ENCODE measurements at regions not wholly inside any gene's neighbourhood (a gene's known extent, or its start where the extent isn't known, plus 50 kb on each side); places are given as distances from the start of the nearest gene placed in this dataset.

DNA sequence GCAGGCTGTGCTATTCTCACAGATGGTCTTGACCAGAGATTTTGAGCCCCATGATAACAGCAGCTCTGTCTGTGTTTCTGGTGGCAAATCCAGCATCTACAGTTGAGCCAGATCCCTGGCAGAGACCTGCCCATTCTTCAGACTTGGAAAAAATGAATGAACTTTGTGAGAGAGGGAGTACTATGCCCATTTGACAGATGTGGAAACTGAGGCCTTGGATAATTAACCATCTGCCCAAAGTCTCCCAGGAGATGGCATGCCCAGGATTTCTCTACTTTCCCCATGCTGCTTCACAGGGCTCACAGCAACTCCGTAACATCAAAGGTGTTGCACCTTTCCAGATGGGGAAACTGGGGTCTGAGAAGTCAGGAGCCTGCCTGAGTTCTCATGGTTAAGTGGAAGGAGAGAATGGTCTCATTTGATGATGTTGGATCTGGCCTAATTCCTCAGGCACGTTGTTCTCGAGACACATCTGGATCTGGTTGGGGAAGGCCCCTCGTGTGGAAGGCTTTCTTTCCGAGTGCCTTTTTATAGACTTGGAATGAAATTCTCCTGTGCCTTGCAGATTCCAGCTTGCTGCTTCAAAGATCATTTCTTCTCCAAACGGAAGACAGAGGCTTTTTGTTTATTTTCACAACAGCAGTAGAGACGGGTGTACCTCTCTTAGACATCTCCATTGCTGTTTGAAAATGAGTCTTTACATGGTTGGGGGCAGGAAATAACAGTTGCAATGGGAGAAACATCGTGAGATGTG lies 73.3 kb upstream of the STX18 start:
- H3K27ac ChIP-seq: no peak overlapping the region
- H4K20me1 ChIP-seq: no peaks in the 10 kb centered on the region
- H3K27me3 ChIP-seq: no peaks in the 10 kb centered on the region
- no peaks in the 10 kb centered on the region for H3K36me3 ChIP-seq
- H3K4me1 ChIP-seq: no peaks in the 10 kb centered on the region
- H3K9ac ChIP-seq: no peak overlapping the region
- H3K9me3 ChIP-seq: no peaks in the 10 kb centered on the region; the same call in 1 of the 2 replicates
- H3K4me3 ChIP-seq: no peak overlapping the region
- no peak for TF ChIP-seq Cebpa-rat (IDR thresholded peaks at IDR 0.05)
- no peak overlapping the region for H3K4me2 ChIP-seq

DNA sequence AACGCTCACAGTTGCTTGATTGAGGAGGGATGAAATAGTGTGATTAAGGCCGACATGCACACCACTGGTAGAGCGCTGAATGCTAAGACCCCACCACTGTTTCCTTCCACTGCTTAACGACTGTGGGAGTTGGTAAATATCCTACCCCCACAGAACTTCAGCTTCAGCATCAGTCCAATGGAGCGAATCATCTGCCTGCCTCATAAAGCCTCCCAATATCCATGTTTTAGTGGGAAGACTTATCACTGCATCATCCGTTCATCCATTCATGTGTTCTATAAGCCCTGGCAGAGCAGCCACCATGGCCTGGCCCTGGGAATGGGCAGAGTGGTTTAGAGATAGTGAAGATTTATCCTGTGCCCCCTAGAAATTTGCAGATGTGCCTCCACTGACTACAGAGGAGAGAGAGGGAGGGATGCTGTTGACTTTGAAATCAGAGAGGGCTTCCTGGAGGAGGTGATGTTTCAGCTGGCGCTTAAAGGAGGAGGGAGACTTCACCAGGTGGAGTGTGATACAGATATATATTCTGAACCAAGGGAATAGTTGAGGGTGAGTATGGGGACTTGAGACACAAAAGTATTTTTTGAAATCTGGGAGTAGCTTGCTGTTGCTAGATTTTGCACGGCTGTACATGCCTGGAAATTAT lies 71.9 kb upstream of the STX18 start:
- no peak for TF ChIP-seq Cebpa-rat (IDR thresholded peaks at IDR 0.05)
- H3K4me2 ChIP-seq: no peak overlapping the region
- no peak overlapping the region for H3K4me3 ChIP-seq
- H3K9ac ChIP-seq: no peak overlapping the region
- no peaks in the 10 kb centered on the region for H4K20me1 ChIP-seq
- H3K27me3 ChIP-seq: no peaks in the 10 kb centered on the region
- H3K27ac ChIP-seq: no peak overlapping the region
- no peaks in the 10 kb centered on the region; the same call in 1 of the 2 replicates for H3K9me3 ChIP-seq
- no peaks in the 10 kb centered on the region for H3K4me1 ChIP-seq
- H3K36me3 ChIP-seq: no peaks in the 10 kb centered on the region

DNA sequence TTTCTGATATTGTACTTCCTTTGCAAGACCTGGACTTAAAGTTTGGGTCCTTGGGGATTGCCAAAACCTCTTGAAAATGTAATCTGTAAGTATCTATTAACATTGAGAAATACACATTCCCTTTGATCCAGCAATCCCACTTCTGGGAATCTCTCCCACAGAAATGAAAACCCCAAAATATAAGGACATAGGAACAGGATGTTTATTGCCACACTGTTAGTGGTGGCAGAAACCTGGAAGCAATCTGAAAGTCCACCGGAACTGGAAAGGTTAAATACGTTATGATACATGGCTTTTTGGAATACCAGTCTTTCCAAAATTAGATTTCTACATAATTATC lies 71.2 kb upstream of the STX18 start:
- no peak overlapping the region for H3K27ac ChIP-seq
- no peaks in the 10 kb centered on the region for H4K20me1 ChIP-seq
- H3K4me3 ChIP-seq: no peak overlapping the region
- H3K4me1 ChIP-seq: no peaks in the 10 kb centered on the region
- H3K9me3 ChIP-seq: no peaks in the 10 kb centered on the region; the same call in 1 of the 2 replicates
- no peaks in the 10 kb centered on the region for H3K36me3 ChIP-seq
- H3K9ac ChIP-seq: no peak overlapping the region
- H3K27me3 ChIP-seq: no peaks in the 10 kb centered on the region
- TF ChIP-seq Cebpa-rat (IDR thresholded peaks at IDR 0.05): no peak
- H3K4me2 ChIP-seq: no peak overlapping the region

DNA sequence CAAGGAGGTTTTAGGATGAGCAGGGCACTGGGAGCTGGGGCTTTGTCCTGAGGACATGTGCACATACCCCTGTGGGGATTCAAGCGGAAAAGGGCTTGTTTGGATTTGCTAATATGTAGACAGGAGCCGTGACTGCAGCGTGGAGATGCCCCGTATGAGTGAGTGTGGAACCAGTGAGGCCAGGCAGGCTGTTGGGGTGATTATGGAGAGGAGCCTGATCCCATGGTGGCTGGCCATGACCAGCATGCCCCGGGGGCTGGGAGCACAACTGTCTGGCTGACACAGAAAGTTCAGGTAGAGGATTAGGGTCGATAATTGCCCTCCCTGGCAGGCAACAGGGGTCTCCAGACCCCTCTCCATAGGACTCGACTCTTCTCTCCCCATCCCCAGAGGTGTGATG lies 68.8 kb upstream of the STX18 start:
- no peaks in the 10 kb centered on the region for H4K20me1 ChIP-seq
- H3K36me3 ChIP-seq: peaks cover 2% of the 10 kb centered on the region; the same call in 1 of the 2 replicates
- no peak for TF ChIP-seq Cebpa-rat (IDR thresholded peaks at IDR 0.05)
- H3K27ac ChIP-seq: no peak overlapping the region
- H3K4me1 ChIP-seq: no peaks in the 10 kb centered on the region
- no peaks in the 10 kb centered on the region; the same call in 1 of the 2 replicates for H3K9me3 ChIP-seq
- H3K4me2 ChIP-seq: no peak overlapping the region
- H3K27me3 ChIP-seq: no peaks in the 10 kb centered on the region
- no peak overlapping the region for H3K4me3 ChIP-seq
- no peak overlapping the region for H3K9ac ChIP-seq

DNA sequence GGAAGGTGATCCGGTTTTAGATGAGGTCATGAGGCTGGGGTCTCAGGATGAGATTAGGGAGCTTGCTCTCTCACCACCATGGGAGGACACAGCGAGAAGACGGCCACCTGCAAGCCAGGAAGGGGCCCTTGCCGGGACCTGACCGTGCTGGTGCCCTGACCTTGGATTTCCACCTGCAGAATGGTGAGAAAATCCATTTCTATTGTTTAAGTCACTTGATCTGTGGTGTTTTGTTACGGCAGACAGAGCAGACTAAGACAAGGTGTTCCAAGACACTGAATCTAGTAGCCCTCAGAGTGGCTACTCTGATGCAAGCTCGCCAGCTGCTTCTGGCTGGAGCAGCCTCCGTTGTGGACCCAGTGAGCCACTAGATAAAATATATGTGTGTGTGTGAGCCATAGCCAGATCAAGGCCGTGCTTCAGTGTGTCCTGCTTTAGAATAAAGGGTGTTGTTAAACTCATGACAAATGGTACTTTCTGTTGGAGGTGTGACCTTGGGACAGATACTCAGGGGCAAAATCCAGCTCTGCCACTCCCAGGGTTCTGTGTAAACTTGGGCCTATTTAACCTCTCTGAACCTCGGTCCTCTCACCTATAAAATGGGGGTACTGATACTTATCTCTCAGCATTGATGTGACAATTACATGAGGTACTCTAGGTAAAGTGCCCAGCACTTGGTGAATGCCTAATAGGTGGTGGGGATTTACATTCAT lies 67.9 kb upstream of the STX18 start:
- H3K9me3 ChIP-seq: no peaks in the 10 kb centered on the region; the same call in 1 of the 2 replicates
- no peak for TF ChIP-seq Cebpa-rat (IDR thresholded peaks at IDR 0.05)
- no peaks in the 10 kb centered on the region for H3K27me3 ChIP-seq
- no peak overlapping the region for H3K4me2 ChIP-seq
- no peak overlapping the region for H3K27ac ChIP-seq
- H3K9ac ChIP-seq: no peak overlapping the region
- H4K20me1 ChIP-seq: no peaks in the 10 kb centered on the region
- peaks cover 9% of the 10 kb centered on the region; the same call in 1 of the 2 replicates for H3K36me3 ChIP-seq
- H3K4me3 ChIP-seq: no peak overlapping the region
- H3K4me1 ChIP-seq: no peaks in the 10 kb centered on the region

GRCh38 chr4:4608214-4608537 lies 66.3 kb upstream of the STX18 start:
- H3K27ac ChIP-seq: no peak overlapping the region
- H3K4me3 ChIP-seq: no peak overlapping the region
- H3K4me1 ChIP-seq: no peaks in the 10 kb centered on the region
- no peak for TF ChIP-seq Cebpa-rat (IDR thresholded peaks at IDR 0.05)
- no peak overlapping the region for H3K4me2 ChIP-seq
- H3K27me3 ChIP-seq: no peaks in the 10 kb centered on the region
- H4K20me1 ChIP-seq: no peaks in the 10 kb centered on the region
- no peak overlapping the region for H3K9ac ChIP-seq
- no peaks in the 10 kb centered on the region; the same call in 1 of the 2 replicates for H3K9me3 ChIP-seq
- H3K36me3 ChIP-seq: peaks cover 9% of the 10 kb centered on the region; the same call in 1 of the 2 replicates

DNA sequence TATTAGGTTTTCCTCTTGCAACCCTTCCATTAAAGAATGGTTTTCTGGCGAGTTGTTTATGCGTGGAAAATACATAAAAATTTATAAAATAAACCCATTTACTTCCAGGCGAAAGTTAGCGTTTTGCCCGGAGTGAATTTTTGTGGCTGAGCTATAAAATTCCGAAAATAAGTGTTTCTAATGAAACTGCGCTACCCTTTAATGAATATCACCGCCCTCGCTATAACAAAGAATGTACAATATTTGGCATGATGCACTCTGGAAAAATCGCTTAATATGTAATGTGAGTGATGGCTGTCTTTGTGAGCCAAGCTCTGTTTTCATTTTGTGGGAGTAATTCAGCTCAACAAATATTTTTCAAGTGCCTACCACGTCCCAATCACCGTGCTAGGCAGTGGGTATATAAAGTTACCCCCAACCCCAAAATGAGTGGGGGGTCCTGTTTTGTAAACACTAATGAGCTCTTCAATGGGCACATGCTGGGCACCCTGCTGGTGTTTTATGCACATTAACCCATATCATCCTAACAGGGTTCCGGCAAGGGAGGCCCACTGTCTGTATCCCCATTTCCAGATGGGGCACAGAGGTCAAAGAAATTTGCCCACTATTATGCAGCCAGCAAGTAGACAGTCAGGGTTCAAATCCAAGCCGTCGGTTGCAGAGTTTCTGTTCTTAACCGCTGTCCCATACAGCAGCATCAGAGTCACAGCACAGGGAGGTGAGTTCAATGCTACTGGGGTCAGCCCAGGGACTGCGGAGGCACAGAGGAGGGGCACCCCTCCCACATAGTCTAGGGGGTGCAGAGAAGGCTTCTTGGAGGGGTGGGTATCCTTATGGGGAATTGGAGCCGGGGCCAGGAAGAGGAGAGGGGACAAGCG lies 65.7 kb upstream of the STX18 start:
- Histone ChIP-seq H3K9ac (no peak overlapping the region), H3K36me3 (peaks cover 9% of the 10 kb centered on the region; the same call in 1 of the 2 replicates), H3K9me3 (no peaks in the 10 kb centered on the region; the same call in 1 of the 2 replicates), H3K4me3 (no peak overlapping the region), H3K27ac (no peak overlapping the region), H3K4me2 (no peak overlapping the region), H4K20me1 (no peaks in the 10 kb centered on the region), H3K4me1 (no peaks in the 10 kb centered on the region), H3K27me3 (no peaks in the 10 kb centered on the region)
- TF ChIP-seq Cebpa-rat (IDR thresholded peaks at IDR 0.05): no peak

DNA sequence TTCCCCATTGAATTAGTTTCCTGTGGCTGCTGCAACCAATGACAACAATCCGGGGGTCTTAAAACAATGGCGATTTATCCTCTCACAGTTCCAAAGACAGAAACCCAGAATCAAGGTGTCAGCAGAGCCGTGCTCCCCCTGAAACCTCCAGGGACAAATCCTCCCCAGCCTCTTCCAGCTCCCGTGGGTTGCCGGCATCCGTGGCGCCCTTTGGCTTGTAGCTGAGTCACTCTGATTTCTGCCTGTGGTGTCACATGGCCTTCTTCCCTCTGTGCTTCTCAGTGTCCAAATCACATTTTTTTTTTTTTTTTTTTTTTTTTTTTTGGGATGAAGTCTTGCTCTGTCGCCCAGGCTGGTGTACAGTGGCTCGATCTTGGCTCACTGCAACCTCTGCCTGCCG lies 64.5 kb upstream of the STX18 start:
- H3K27me3 ChIP-seq: no peaks in the 10 kb centered on the region
- H3K36me3 ChIP-seq: peaks cover 9% of the 10 kb centered on the region; the same call in 1 of the 2 replicates
- H3K4me3 ChIP-seq: no peak overlapping the region

GRCh38 chr4:4605849-4606248 lies 64.0 kb upstream of the STX18 start:
- Histone ChIP-seq H3K27ac (no peak overlapping the region), H3K4me2 (no peak overlapping the region), H3K9me3 (no peaks in the 10 kb centered on the region; the same call in 1 of the 2 replicates), H3K4me1 (no peaks in the 10 kb centered on the region), H3K9ac (no peak overlapping the region), H3K4me3 (no peak overlapping the region), H3K27me3 (no peaks in the 10 kb centered on the region), H3K36me3 (peaks cover 9% of the 10 kb centered on the region; the same call in 1 of the 2 replicates), H4K20me1 (no peaks in the 10 kb centered on the region)
- no peak for TF ChIP-seq Cebpa-rat (IDR thresholded peaks at IDR 0.05)

More for the DNA sequence above, 64.5 kb upstream of the STX18 start:
- H3K9me3 ChIP-seq: no peaks in the 10 kb centered on the region; the same call in 1 of the 2 replicates
- H3K9ac ChIP-seq: no peak overlapping the region
- no peak overlapping the region for H3K27ac ChIP-seq
- TF ChIP-seq Cebpa-rat (IDR thresholded peaks at IDR 0.05): no peak
- H4K20me1 ChIP-seq: no peaks in the 10 kb centered on the region
- no peak overlapping the region for H3K4me2 ChIP-seq
- H3K4me1 ChIP-seq: no peaks in the 10 kb centered on the region

Data from BLaER1 (cell line).